Neural cell (in vitro differentiated cells): ENCODE measurements at regions not wholly inside any gene's neighbourhood (a gene's known extent, or its start where the extent isn't known, plus 50 kb on each side); places are given as distances from the start of the nearest gene placed in this dataset.

Source experiments
- H2AFZ ChIP-seq: fragments of 200-600, 300-800 bp; sonication (generic), shearing (Covaris generic); 2 replicates; pipeline ENCODE4 v1.6.0; 2014; ENCODE audit warnings: low read depth, mild to moderate bottlenecking, antibody characterized with exemption, low read length, moderate library complexity
- H3F3A ChIP-seq: fragments of 200-600 bp; shearing (Covaris generic); 2 replicates; pipeline ENCODE4 v1.6.1; 2016; ENCODE audit warnings: mild to moderate bottlenecking, moderate library complexity, mixed read lengths, antibody characterized with exemption, low read length; ENCODE audit not compliant: insufficient read depth, poor library complexity, severe bottlenecking
- H3K27ac ChIP-seq: fragments of 200-600, 300-800 bp; sonication (generic), shearing (Covaris generic); 2 replicates; pipeline ENCODE4 v1.5.1; 2014; ENCODE audit warnings: mild to moderate bottlenecking, low read length, moderate library complexity
- H3K27me3 ChIP-seq: fragments of 300-800, 200-600 bp; sonication (generic), shearing (Covaris generic); 2 replicates; pipeline ENCODE4 v1.6.0; 2014; ENCODE audit warnings: mild to moderate bottlenecking, low read depth, low read length, moderate library complexity; ENCODE audit not compliant: insufficient read depth
- H3K36me3 ChIP-seq: fragments of 300-800, 200-600 bp; sonication (generic), shearing (Covaris generic); 2 replicates; pipeline ENCODE4 v1.5.1; 2014; ENCODE audit warnings: mild to moderate bottlenecking, antibody characterized with exemption, low read length, moderate library complexity; ENCODE audit not compliant: insufficient read depth
- H3K4me2 ChIP-seq: fragments of 300-800, 200-600 bp; sonication (generic), shearing (Covaris generic); 2 replicates; pipeline ENCODE4 v1.6.0; 2014; ENCODE audit warnings: mild to moderate bottlenecking, low read length
- H3K4me3 ChIP-seq: fragments of 300-800, 200-600 bp; sonication (generic), shearing (Covaris generic); 2 replicates; pipeline ENCODE4 v1.5.1; 2014; ENCODE audit warnings: mild to moderate bottlenecking, low read length, moderate library complexity
- H3K79me2 ChIP-seq: fragments of 200-600 bp; shearing (Covaris generic); replicated peaks from 2 replicates; pipeline ENCODE4 v1.6.0; 2014; ENCODE audit warnings: mild to moderate bottlenecking, low read length, moderate library complexity; ENCODE audit not compliant: insufficient read depth
- H3K9ac ChIP-seq: fragments of 300-800, 200-600 bp; sonication (generic), shearing (Covaris generic); 2 replicates; pipeline ENCODE4 v1.6.1; 2016; ENCODE audit warnings: mild to moderate bottlenecking, low read length, mixed read lengths
- H3K9me2 ChIP-seq: fragments of 200-600 bp; shearing (Covaris generic); 2 replicates; pipeline ENCODE4 v1.6.1; 2016; ENCODE audit warnings: mild to moderate bottlenecking, low read length, mixed read lengths; ENCODE audit not compliant: insufficient read depth
- H3K9me3 ChIP-seq: fragments of 200-600, 300-800 bp; sonication (generic), shearing (Covaris generic); 2 replicates; pipeline ENCODE4 v1.6.1; 2016; ENCODE audit warnings: mild to moderate bottlenecking, mixed run types, low read length, moderate library complexity, mixed read lengths
- H4K20me1 ChIP-seq: fragments of 200-600 bp; shearing (Covaris generic); 2 replicates; pipeline ENCODE4 v1.6.1; 2016; ENCODE audit warnings: mild to moderate bottlenecking, mixed run types; ENCODE audit not compliant: insufficient read depth
- EP300 ChIP-seq: fragments of 450-650 bp; conservative IDR thresholded peaks from 2 replicates; pipeline ENCODE4 v1.6.1; 2014; ENCODE audit warnings: antibody characterized with exemption, mild to moderate bottlenecking, moderate library complexity; ENCODE audit not compliant: poor library complexity, severe bottlenecking
- EZH2 ChIP-seq: fragments of 200-600, 300-800 bp; shearing (Covaris generic), sonication (generic); IDR thresholded peaks from 2 replicates; pipeline ENCODE4 v1.6.1; 2014; ENCODE audit warnings: antibody characterized with exemption, low read length, borderline replicate concordance, mild to moderate bottlenecking; ENCODE audit not compliant: insufficient read depth, poor library complexity, severe bottlenecking
- MXI1 ChIP-seq: fragments of 450-650 bp; conservative IDR thresholded peaks from 2 replicates; pipeline ENCODE4 v1.6.1; 2014; ENCODE audit warnings: antibody characterized with exemption, mild to moderate bottlenecking; ENCODE audit not compliant: poor library complexity, severe bottlenecking
- POLR2AphosphoS5 ChIP-seq: IDR thresholded peaks from 2 replicates; pipeline ENCODE4 v1.6.1; 2012
- RAD21 ChIP-seq: fragments of 450-650 bp; conservative IDR thresholded peaks from 2 replicates; pipeline ENCODE4 v1.6.1; 2014; ENCODE audit warnings: antibody characterized with exemption, mild to moderate bottlenecking, moderate library complexity
- SMC3 ChIP-seq: fragments of 450-650 bp; conservative IDR thresholded peaks from 2 replicates; pipeline ENCODE4 v1.6.1; 2014; ENCODE audit warnings: antibody characterized with exemption, mild to moderate bottlenecking, moderate library complexity; ENCODE audit not compliant: poor library complexity
- TAF1 ChIP-seq: IDR thresholded peaks from 2 replicates; pipeline ENCODE4 v1.6.1; 2012; ENCODE audit warnings: low read depth
- TF ChIP-seq, protein P1 (sequence below): fragments of 450-650 bp; IDR thresholded peaks from 2 replicates; pipeline ENCODE4 v1.5.1; 2014; ENCODE audit warnings: antibody characterized with exemption, mild to moderate bottlenecking, moderate library complexity; ENCODE audit not compliant: poor library complexity, severe bottlenecking
- TF ChIP-seq, protein P2 (sequence below): IDR thresholded peaks from 2 replicates; pipeline ENCODE4 v1.6.1; 2012; ENCODE audit warnings: borderline replicate concordance

DNA sequence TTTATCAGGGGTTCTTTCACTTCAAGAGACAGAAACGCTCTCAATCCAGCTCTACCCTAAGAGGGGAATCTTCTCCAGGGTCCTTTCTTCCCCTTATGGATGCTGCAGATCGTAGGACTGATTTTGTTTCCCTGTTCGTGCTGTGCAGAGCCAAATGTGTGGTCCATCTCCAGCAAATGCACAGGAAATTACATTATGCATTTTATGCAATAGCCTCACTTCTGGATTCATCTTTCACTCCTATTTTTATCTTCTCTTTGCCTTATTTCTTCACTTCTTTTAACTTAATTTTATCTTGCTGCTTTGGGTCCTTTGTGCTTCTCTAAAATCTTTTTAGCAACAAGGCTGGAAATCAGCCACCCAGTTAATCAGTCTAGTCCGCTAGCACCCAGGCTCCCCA lies 184.5 kb upstream of the INHBA start:
- Histone ChIP-seq H3F3A (no peaks in the 10 kb centered on the region), H3K36me3 (no peaks in the 10 kb centered on the region), H3K4me2 (no peak overlapping the region), H2AFZ (no peak overlapping the region), H3K27ac (no peak overlapping the region), H3K9me2 (no peaks in the 10 kb centered on the region), H3K9ac (no peak overlapping the region), H3K79me2 (no peaks in the 10 kb centered on the region), H4K20me1 (no peaks in the 10 kb centered on the region), H3K9me3 (no peaks in the 10 kb centered on the region), H3K4me3 (no peak overlapping the region), H3K27me3 (no peaks in the 10 kb centered on the region)
- TF ChIP-seq SMC3 (no peak), RAD21 (no peak), MXI1 (no peak), POLR2AphosphoS5 (no peak), EZH2 (no peak)
- TF ChIP-seq, protein P1, sequence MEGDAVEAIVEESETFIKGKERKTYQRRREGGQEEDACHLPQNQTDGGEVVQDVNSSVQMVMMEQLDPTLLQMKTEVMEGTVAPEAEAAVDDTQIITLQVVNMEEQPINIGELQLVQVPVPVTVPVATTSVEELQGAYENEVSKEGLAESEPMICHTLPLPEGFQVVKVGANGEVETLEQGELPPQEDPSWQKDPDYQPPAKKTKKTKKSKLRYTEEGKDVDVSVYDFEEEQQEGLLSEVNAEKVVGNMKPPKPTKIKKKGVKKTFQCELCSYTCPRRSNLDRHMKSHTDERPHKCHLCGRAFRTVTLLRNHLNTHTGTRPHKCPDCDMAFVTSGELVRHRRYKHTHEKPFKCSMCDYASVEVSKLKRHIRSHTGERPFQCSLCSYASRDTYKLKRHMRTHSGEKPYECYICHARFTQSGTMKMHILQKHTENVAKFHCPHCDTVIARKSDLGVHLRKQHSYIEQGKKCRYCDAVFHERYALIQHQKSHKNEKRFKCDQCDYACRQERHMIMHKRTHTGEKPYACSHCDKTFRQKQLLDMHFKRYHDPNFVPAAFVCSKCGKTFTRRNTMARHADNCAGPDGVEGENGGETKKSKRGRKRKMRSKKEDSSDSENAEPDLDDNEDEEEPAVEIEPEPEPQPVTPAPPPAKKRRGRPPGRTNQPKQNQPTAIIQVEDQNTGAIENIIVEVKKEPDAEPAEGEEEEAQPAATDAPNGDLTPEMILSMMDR = no peak
- TF ChIP-seq, protein P2, sequence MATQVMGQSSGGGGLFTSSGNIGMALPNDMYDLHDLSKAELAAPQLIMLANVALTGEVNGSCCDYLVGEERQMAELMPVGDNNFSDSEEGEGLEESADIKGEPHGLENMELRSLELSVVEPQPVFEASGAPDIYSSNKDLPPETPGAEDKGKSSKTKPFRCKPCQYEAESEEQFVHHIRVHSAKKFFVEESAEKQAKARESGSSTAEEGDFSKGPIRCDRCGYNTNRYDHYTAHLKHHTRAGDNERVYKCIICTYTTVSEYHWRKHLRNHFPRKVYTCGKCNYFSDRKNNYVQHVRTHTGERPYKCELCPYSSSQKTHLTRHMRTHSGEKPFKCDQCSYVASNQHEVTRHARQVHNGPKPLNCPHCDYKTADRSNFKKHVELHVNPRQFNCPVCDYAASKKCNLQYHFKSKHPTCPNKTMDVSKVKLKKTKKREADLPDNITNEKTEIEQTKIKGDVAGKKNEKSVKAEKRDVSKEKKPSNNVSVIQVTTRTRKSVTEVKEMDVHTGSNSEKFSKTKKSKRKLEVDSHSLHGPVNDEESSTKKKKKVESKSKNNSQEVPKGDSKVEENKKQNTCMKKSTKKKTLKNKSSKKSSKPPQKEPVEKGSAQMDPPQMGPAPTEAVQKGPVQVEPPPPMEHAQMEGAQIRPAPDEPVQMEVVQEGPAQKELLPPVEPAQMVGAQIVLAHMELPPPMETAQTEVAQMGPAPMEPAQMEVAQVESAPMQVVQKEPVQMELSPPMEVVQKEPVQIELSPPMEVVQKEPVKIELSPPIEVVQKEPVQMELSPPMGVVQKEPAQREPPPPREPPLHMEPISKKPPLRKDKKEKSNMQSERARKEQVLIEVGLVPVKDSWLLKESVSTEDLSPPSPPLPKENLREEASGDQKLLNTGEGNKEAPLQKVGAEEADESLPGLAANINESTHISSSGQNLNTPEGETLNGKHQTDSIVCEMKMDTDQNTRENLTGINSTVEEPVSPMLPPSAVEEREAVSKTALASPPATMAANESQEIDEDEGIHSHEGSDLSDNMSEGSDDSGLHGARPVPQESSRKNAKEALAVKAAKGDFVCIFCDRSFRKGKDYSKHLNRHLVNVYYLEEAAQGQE = no peak

DNA sequence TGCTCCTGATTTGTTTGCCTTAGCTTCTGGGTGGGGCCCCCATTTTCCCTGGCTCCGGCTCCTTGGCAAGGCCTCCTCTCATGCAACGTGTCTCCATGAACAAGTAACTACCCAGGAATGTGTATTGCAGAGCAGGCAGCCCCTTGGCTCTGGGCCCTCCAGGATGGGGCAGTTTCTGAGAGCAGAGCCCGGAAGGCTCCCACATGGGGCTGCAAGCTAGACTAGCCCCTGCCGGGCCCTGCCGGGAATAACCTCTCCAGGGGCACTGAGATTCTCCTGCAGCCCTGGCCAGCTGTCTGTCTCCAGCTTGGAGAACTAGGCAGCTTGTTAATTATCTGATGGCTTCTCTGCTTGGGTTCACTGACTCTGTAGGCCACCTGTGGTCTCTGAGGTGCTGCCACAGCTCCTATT lies 184.0 kb upstream of the INHBA start:
- Histone ChIP-seq H3K9me3 (no peaks in the 10 kb centered on the region), H4K20me1 (no peaks in the 10 kb centered on the region), H3K27me3 (no peaks in the 10 kb centered on the region), H3K9me2 (no peaks in the 10 kb centered on the region), H3K27ac (no peak overlapping the region), H3F3A (no peaks in the 10 kb centered on the region), H3K9ac (no peak overlapping the region), H3K79me2 (no peaks in the 10 kb centered on the region), H2AFZ (no peak overlapping the region), H3K4me3 (no peak overlapping the region), H3K4me2 (no peak overlapping the region), H3K36me3 (no peaks in the 10 kb centered on the region)
- TF ChIP-seq, protein P1 = no peak
- TF ChIP-seq POLR2AphosphoS5 (no peak), MXI1 (no peak), EZH2 (no peak), TAF1 (no peak), RAD21 (no peak), SMC3 (no peak), EP300 (no peak)
- TF ChIP-seq, protein P2 = no peak
